Lower leg skin (tissue), 3 donors: ENCODE measurements at regions not wholly inside any gene's neighbourhood (a gene's known extent, or its start where the extent isn't known, plus 50 kb on each side); places are given as distances from the start of the nearest gene placed in this dataset.

Experiments used
- CTCF ChIP-seq, 3 donors: fragments of 450-650 bp; IDR thresholded peaks; one replicate each; pipeline ENCODE4 v1.5.1; 2016; ENCODE audit warnings: antibody characterized with exemption in 3 of 3, mild to moderate bottlenecking in 3 of 3, moderate library complexity in 2 of 3
- POLR2A ChIP-seq, 2 donors: fragments of 450-650 bp; IDR thresholded peaks; one replicate each; pipeline ENCODE4 v1.6.1; 2016 to 2017; ENCODE audit warnings: antibody characterized with exemption in 2 of 2, mild to moderate bottlenecking in 1 of 2, moderate library complexity in 1 of 2

- TF ChIP-seq POLR2A (IDR thresholded peaks at IDR 0.05) (no peak), CTCF (IDR thresholded peaks at IDR 0.05) (no peak)
Measured at GRCh38 chr2:134124047-134124753, 129.7 kb upstream of the MGAT5 start.
